GM12878 (cell line): ENCODE measurements at regions not wholly inside any gene's neighbourhood (a gene's known extent, or its start where the extent isn't known, plus 50 kb on each side); places are given as distances from the start of the nearest gene placed in this dataset.

Experiments used
- ATAC-seq: fragments of 200-7000 bp; cut with Tn5 transposase; 3 replicates; pipeline ENCODE4 v1.9.1; 2020; ENCODE audit warnings: mild to moderate bottlenecking, moderate library complexity
- BruUV-seq: library from RNA; stranded (reverse); fragments of 400-500 nt; replicated peaks from 2 replicates; lab custom pipeline; 2021; lab: Mats Ljungman, UMichigan
- CTCF ChIA-PET: fragments of 300-600 bp; sonication (Branson Sonifier 250); formaldehyde crosslinking; extraction: SDS; loops from one replicate; lab custom pipeline; 2021; ENCODE audit warnings: inconsistent platforms; lab: Yijun Ruan, JAX
- POLR2A ChIA-PET: fragments of 350-600 bp; formaldehyde crosslinking; extraction: SDS; loops from one replicate; lab custom pipeline; 2021; ENCODE audit warnings: inconsistent platforms; lab: Charles Lee
- RAD21 ChIA-PET: fragments of 300-600 bp; sonication (Branson Sonifier 250); formaldehyde crosslinking; loops from one replicate; lab custom pipeline; 2023; ENCODE audit warnings: antibody characterized with exemption; ENCODE audit not compliant: unreplicated experiment; lab: Charles Lee
- SMC1A ChIA-PET: fragments of 300-600 bp; sonication (Branson Sonifier 250); formaldehyde crosslinking; loops from one replicate; lab custom pipeline; 2023; ENCODE audit not compliant: unreplicated experiment, uncharacterized antibody; lab: Charles Lee
- DNase-seq: peaks from one replicate; pipeline ENCODE4 v3.0.0-alpha.2; 2011; ENCODE audit warnings: low read depth, low spot score
- FAIRE-seq: peaks from 3 replicates; lab custom pipeline; 2011; peaks lifted over from hg19 to GRCh38; lab: Jason Lieb, UNC
- H2AFZ ChIP-seq: 2 replicates; pipeline ENCODE4 v1.6.0; 2011; ENCODE audit warnings: low read depth, low read length, control low read depth; ENCODE audit not compliant: control insufficient read depth
- H3K27ac ChIP-seq: 2 replicates; pipeline ENCODE4 v1.5.1; 2011; ENCODE audit warnings: control low read depth; ENCODE audit not compliant: control insufficient read depth, insufficient read depth
- H3K27me3 ChIP-seq, 2 experiments: replicated peaks in 1 of 2; 2 replicates each; pipeline versions ENCODE4 v1.6.0 to v1.6.1; 2011; ENCODE audit warnings: low read length in 1 of 2; ENCODE audit not compliant: control insufficient read depth in 2 of 2, insufficient read depth in 2 of 2
- H3K36me3 ChIP-seq, 2 experiments: 2 replicates each; pipeline ENCODE4 v1.5.1; 2011; ENCODE audit warnings: low read length in 1 of 2; ENCODE audit not compliant: control insufficient read depth in 2 of 2, insufficient read depth in 2 of 2
- H3K4me1 ChIP-seq: 2 replicates; pipeline ENCODE4 v1.6.1; 2011; ENCODE audit warnings: mild to moderate bottlenecking, low read length, moderate library complexity, mixed read lengths; ENCODE audit not compliant: control insufficient read depth, insufficient read depth
- H3K4me2 ChIP-seq: 2 replicates; pipeline ENCODE4 v1.6.0; 2011; ENCODE audit warnings: control low read depth; ENCODE audit not compliant: control insufficient read depth, insufficient read depth
- H3K4me3 ChIP-seq: fragments of 200-600 bp; sonication (generic); 2 replicates; pipeline ENCODE4 v1.5.1; 2016
- H3K79me2 ChIP-seq: 2 replicates; pipeline ENCODE4 v1.6.0; 2011; ENCODE audit warnings: low read length; ENCODE audit not compliant: control insufficient read depth, insufficient read depth
- H3K9ac ChIP-seq: 2 replicates; pipeline ENCODE4 v1.8.0; 2011; ENCODE audit warnings: low read length, control low read depth, mixed read lengths; ENCODE audit not compliant: control insufficient read depth, insufficient read depth
- H3K9me3 ChIP-seq: replicated peaks from 3 replicates; pipeline ENCODE4 v1.5.1; 2011; ENCODE audit warnings: mild to moderate bottlenecking, low read length; ENCODE audit not compliant: control insufficient read depth, insufficient read depth
- H4K20me1 ChIP-seq: 2 replicates; pipeline ENCODE4 v1.6.0; 2011; ENCODE audit not compliant: control insufficient read depth, insufficient read depth
- ASH2L ChIP-seq: fragments of 300-600, 200-600 bp; sonication (generic); IDR thresholded peaks from 2 replicates; pipeline ENCODE4 v1.6.1; 2017; ENCODE audit warnings: low read depth, mild to moderate bottlenecking, borderline replicate concordance
- HSF1 ChIP-seq: fragments of 150-350 bp; IDR thresholded peaks from 2 replicates; pipeline ENCODE4 v1.6.1; 2014; ENCODE audit warnings: mild to moderate bottlenecking, low read depth, low read length
- MLLT1 ChIP-seq: fragments of 450-650 bp; IDR thresholded peaks from 2 replicates; pipeline ENCODE4 v1.6.1; 2016; ENCODE audit warnings: mild to moderate bottlenecking
- RB1 ChIP-seq: fragments of 450-650 bp; formaldehyde crosslinking; IDR thresholded peaks from 2 replicates; pipeline ENCODE4 v1.6.1; 2017; ENCODE audit warnings: mild to moderate bottlenecking, borderline replicate concordance
- RBBP5 ChIP-seq: fragments of 200-600 bp; sonication (generic); conservative IDR thresholded peaks from 2 replicates; pipeline ENCODE4 v1.6.1; 2016
- SKIL ChIP-seq: fragments of 450-650 bp; IDR thresholded peaks from 2 replicates; pipeline ENCODE4 v1.6.1; 2017; ENCODE audit warnings: mild to moderate bottlenecking, low read depth, inconsistent platforms; ENCODE audit not compliant: poor library complexity, severe bottlenecking
- SUZ12 ChIP-seq: fragments of 200-600 bp; sonication (generic); IDR thresholded peaks from one replicate; pipeline ENCODE4 v1.6.1; 2018; ENCODE audit warnings: antibody characterized with exemption, mild to moderate bottlenecking; ENCODE audit not compliant: unreplicated experiment
- ZBTB40 ChIP-seq: fragments of 450-650 bp; IDR thresholded peaks from 2 replicates; pipeline ENCODE4 v1.6.1; 2016; ENCODE audit warnings: mild to moderate bottlenecking, moderate library complexity, borderline replicate concordance
- WGBS: methylation state at CpG from one replicate; pipeline ENCODE4 v1.1.6; 2016; ENCODE audit warnings: low lambda C conversion rate; ENCODE audit not compliant: insufficient replicate concordance, insufficient coverage; ENCODE audit errors: missing lambda C conversion rate; 5-methylcytosine and 5-hydroxymethylcytosine counted together
- in situ Hi-C: fragments of 300-500 bp; cut with MboI; formaldehyde crosslinking; loops from 9 replicates; pipeline ENCODE4 v1.14.3; 2018; ENCODE audit warnings: mixed read lengths
- intact Hi-C: fragments of 100-400 bp; cut with micrococcal nuclease; formaldehyde crosslinking; loops from one replicate; pipeline ENCODE4 v1.14.2; 2022; ENCODE audit not compliant: unreplicated experiment

GRCh38 chr12:46556819-46557524 lies 184.4 kb upstream of the SLC38A2 start (continued):
- TF ChIP-seq ASH2L = no peak
- TF ChIP-seq MLLT1 = no peak
- no peak for TF ChIP-seq HSF1
- no peak for TF ChIP-seq RBBP5
- TF ChIP-seq SUZ12 = no peak

- Histone ChIP-seq H3K4me1 (no peaks in the 10 kb centered on the region), H3K27me3 (no peaks in the 10 kb centered on the region), H3K27ac (no peak overlapping the region), H3K36me3 (no peaks in the 10 kb centered on the region), H4K20me1 (no peaks in the 10 kb centered on the region), H2AFZ (no peak overlapping the region), H3K4me2 (no peak overlapping the region), H3K4me3 (no peak overlapping the region), H3K9me3 (no peaks in the 10 kb centered on the region), H3K79me2 (no peaks in the 10 kb centered on the region), H3K9ac (no peak overlapping the region)
- no peak for FAIRE-seq
- in situ Hi-C loops (no loop called here), intact Hi-C loops (no loop called here)
- ChIA-PET POLR2A (interaction anchor here (0.6 kb wide), 1 partner anchor 652 kb away, joined by 4 read pairs; no protein-coding TSS in a partner anchor), RAD21 (no interaction called here), SMC1A (interaction anchor here (1.7 kb wide), 1 partner anchor 9 kb away, joined by 8 read pairs; no protein-coding TSS in a partner anchor), CTCF (no interaction called here)
- 92% methylated on average over 2 of the region's 2 CpGs for WGBS
- ATAC-seq = no peak
- no peak for DNase-seq
- TF ChIP-seq RB1 = no peak
- no peak for TF ChIP-seq SKIL
- TF ChIP-seq ZBTB40 = no peak
- no TSS peak for BruUV-seq
These were observed 183.6 kb upstream of the SLC38A2 start for GRCh38 chr12:46556105-46556559.
